Neuronal stem cell (in vitro differentiated cells): ENCODE measurements at regions not wholly inside any gene's neighbourhood (a gene's known extent, or its start where the extent isn't known, plus 50 kb on each side); places are given as distances from the start of the nearest gene placed in this dataset.

Experiments
- DNase-seq: peaks from one replicate; pipeline ENCODE4 v3.0.0-alpha.2; 2013; ENCODE audit warnings: low spot score
- H2AFZ ChIP-seq: one replicate; pipeline ENCODE4 v1.6.1; 2013; ENCODE audit warnings: mild to moderate bottlenecking, low read length, inconsistent platforms
- H2AK5ac ChIP-seq: 2 replicates; pipeline ENCODE4 v1.6.1; 2013; ENCODE audit warnings: low read depth, mild to moderate bottlenecking, inconsistent platforms, low read length, moderate library complexity, mixed read lengths
- H2BK120ac ChIP-seq: 2 replicates; pipeline ENCODE4 v1.6.1; 2013; ENCODE audit warnings: low read depth, mild to moderate bottlenecking, inconsistent platforms, low read length, moderate library complexity, mixed read lengths
- H2BK12ac ChIP-seq: one replicate; pipeline ENCODE4 v1.6.1; 2013; ENCODE audit warnings: low read length, inconsistent platforms
- H2BK15ac ChIP-seq: 2 replicates; pipeline ENCODE4 v1.6.1; 2013; ENCODE audit warnings: mild to moderate bottlenecking, low read length, inconsistent platforms, mixed read lengths
- H2BK5ac ChIP-seq: one replicate; pipeline ENCODE4 v1.6.1; 2013; ENCODE audit warnings: inconsistent platforms, mild to moderate bottlenecking, low read length, moderate library complexity
- H3K14ac ChIP-seq: one replicate; pipeline ENCODE4 v1.6.1; 2013; ENCODE audit warnings: low read length, inconsistent platforms
- H3K18ac ChIP-seq: 2 replicates; pipeline ENCODE4 v1.6.1; 2013; ENCODE audit warnings: low read length, inconsistent platforms
- H3K23ac ChIP-seq: 2 replicates; pipeline ENCODE4 v1.6.1; 2013; ENCODE audit warnings: low read depth, mild to moderate bottlenecking, mixed read lengths, low read length, inconsistent platforms; ENCODE audit not compliant: poor library complexity
- H3K27ac ChIP-seq: replicated peaks from 3 replicates; pipeline ENCODE4 v1.5.1; 2013; ENCODE audit warnings: low read length, inconsistent platforms
- H3K27me3 ChIP-seq, 3 experiments: 2 replicates each; pipeline ENCODE4 v1.6.1; 2013; ENCODE audit warnings: low read length in 3 of 3, mild to moderate bottlenecking in 2 of 3, inconsistent platforms in 1 of 3, low read depth in 1 of 3, mixed read lengths in 1 of 3, moderate library complexity in 1 of 3; ENCODE audit not compliant: control insufficient read depth in 3 of 3, insufficient read depth in 3 of 3
- H3K36me3 ChIP-seq, 2 donors: replicated peaks in 1 of 2; 2 replicates each; pipeline ENCODE4 v1.6.1; 2013; ENCODE audit warnings: low read length in 2 of 2; ENCODE audit not compliant: control insufficient read depth in 2 of 2, insufficient read depth in 2 of 2
- H3K4ac ChIP-seq: 2 replicates; pipeline ENCODE4 v1.6.1; 2013; ENCODE audit warnings: inconsistent platforms, mild to moderate bottlenecking, low read length, moderate library complexity
- H3K4me1 ChIP-seq, 2 donors: 1 replicate in 1 of 2; 2 replicates in 1 of 2; pipeline ENCODE4 v1.6.1; 2013; ENCODE audit warnings: low read length in 2 of 2, low read depth in 1 of 2; ENCODE audit not compliant: control insufficient read depth in 2 of 2, insufficient read depth in 1 of 2
- H3K4me2 ChIP-seq: one replicate; pipeline ENCODE4 v1.6.1; 2013; ENCODE audit warnings: mild to moderate bottlenecking, low read length, inconsistent platforms; ENCODE audit not compliant: insufficient read depth, poor library complexity, severe bottlenecking
- H3K4me3 ChIP-seq, 2 donors: 2 replicates each; pipeline ENCODE4 v1.5.1; 2013; ENCODE audit warnings: low read length in 2 of 2, mild to moderate bottlenecking in 2 of 2, inconsistent platforms in 1 of 2, moderate library complexity in 1 of 2
- H3K79me1 ChIP-seq: one replicate; pipeline ENCODE4 v1.6.1; 2013; ENCODE audit warnings: low read depth, mild to moderate bottlenecking, inconsistent platforms, low read length, moderate library complexity
- H3K9ac ChIP-seq: one replicate; pipeline ENCODE4 v1.6.1; 2013; ENCODE audit warnings: mild to moderate bottlenecking, low read depth, low read length, inconsistent platforms; ENCODE audit not compliant: poor library complexity
- H3K9me3 ChIP-seq, 2 donors: replicated peaks in 1 of 2; 2 replicates each; pipeline versions ENCODE3 to v1.6.1; 2013; ENCODE audit warnings: low read length in 2 of 2, mild to moderate bottlenecking in 2 of 2, inconsistent platforms in 1 of 2, low read depth in 1 of 2, mixed read lengths in 1 of 2, moderate library complexity in 1 of 2; ENCODE audit not compliant: control insufficient read depth in 2 of 2, insufficient read depth in 1 of 2
- H4K8ac ChIP-seq: one replicate; pipeline ENCODE4 v1.6.1; 2013; ENCODE audit warnings: low read depth, mild to moderate bottlenecking, inconsistent platforms, low read length, moderate library complexity
- H4K91ac ChIP-seq: one replicate; pipeline ENCODE4 v1.6.1; 2013; ENCODE audit warnings: low read length, low read depth, mild to moderate bottlenecking, inconsistent platforms; ENCODE audit not compliant: poor library complexity
- WGBS, 2 donors: extraction: QIAGEN DNeasy Blood & Tissue Kit; methylation state at CpG; one replicate each; pipeline ENCODE4 v1.1.7; 2013; ENCODE audit warnings: missing lambda C conversion rate in 2 of 2, mixed read lengths in 1 of 2; ENCODE audit not compliant: insufficient read length in 2 of 2, insufficient replicate concordance in 1 of 2; ENCODE audit errors: extremely low coverage in 2 of 2; 5-methylcytosine and 5-hydroxymethylcytosine counted together

DNA sequence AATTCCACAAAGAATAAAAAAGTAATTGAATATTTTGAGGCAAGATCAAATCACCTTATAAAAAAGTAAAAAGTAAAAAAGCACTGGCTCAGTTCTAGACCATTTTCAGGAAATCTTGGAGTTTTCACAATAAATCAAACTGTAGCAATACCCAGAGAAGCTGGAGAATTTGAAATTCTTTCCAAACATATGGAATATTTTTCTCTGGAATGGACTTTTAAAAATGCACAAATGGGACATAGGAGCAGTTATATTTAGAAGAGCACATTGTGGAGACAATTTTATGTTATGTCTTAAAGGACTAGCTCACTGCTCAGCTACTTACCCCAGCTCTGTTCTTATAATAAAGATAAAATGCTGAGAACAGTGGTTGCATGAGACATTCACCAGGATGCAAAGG, 211.9 kb upstream of the KIT start:
- Histone ChIP-seq H3K79me1 (no peaks in the 10 kb centered on the region), H4K91ac (no peak overlapping the region), H3K4me3 (no peak overlapping the region), H2BK120ac (no peak overlapping the region), H3K23ac (no peak overlapping the region), H3K36me3 (no peaks in the 10 kb centered on the region), H3K4me1 (no peaks in the 10 kb centered on the region), H2BK12ac (no peak overlapping the region), H3K27me3 (peaks cover 0 to 6% (median 0%) of the 10 kb centered on the region in 3 experiments), H3K4me2 (no peak overlapping the region), H3K18ac (no peak overlapping the region), H2BK5ac (no peak overlapping the region), H3K9ac (no peak overlapping the region), H4K8ac (no peak overlapping the region), H3K9me3 (peaks cover 0 to 2% of the 10 kb centered on the region in 2 donors), H2AFZ (no peak overlapping the region), H3K4ac (no peak overlapping the region), H3K27ac (no peak overlapping the region), H3K14ac (no peak overlapping the region), H2AK5ac (no peak overlapping the region), H2BK15ac (no peak overlapping the region)
- DNase-seq: no peak

GRCh38 chr4:54446581-54446980, 211.2 kb upstream of the KIT start:
- H3K9me3 ChIP-seq: peaks cover 0 to 2% of the 10 kb centered on the region in 2 donors
- WGBS, 2 donors: no CpG with 5 or more reads among the region's 1 CpG
- H3K23ac ChIP-seq: no peak overlapping the region
- no peak overlapping the region for H3K14ac ChIP-seq
- no peak overlapping the region for H3K18ac ChIP-seq
- no peak overlapping the region for H2AFZ ChIP-seq
- H3K4me3 ChIP-seq: no peak overlapping the region
- H3K27ac ChIP-seq: no peak overlapping the region
- no peak overlapping the region for H2BK12ac ChIP-seq
- H2BK15ac ChIP-seq: no peak overlapping the region
- no peak for DNase-seq
- peaks cover 0 to 6% (median 0%) of the 10 kb centered on the region in 3 experiments for H3K27me3 ChIP-seq
- H3K79me1 ChIP-seq: no peaks in the 10 kb centered on the region
- H3K4me2 ChIP-seq: no peak overlapping the region
- H2BK5ac ChIP-seq: no peak overlapping the region
- H4K91ac ChIP-seq: no peak overlapping the region
- no peak overlapping the region for H4K8ac ChIP-seq
- H2AK5ac ChIP-seq: no peak overlapping the region
- no peak overlapping the region for H3K4ac ChIP-seq
- no peak overlapping the region for H2BK120ac ChIP-seq
- H3K9ac ChIP-seq: no peak overlapping the region
- no peaks in the 10 kb centered on the region for H3K4me1 ChIP-seq
- no peaks in the 10 kb centered on the region for H3K36me3 ChIP-seq

DNA sequence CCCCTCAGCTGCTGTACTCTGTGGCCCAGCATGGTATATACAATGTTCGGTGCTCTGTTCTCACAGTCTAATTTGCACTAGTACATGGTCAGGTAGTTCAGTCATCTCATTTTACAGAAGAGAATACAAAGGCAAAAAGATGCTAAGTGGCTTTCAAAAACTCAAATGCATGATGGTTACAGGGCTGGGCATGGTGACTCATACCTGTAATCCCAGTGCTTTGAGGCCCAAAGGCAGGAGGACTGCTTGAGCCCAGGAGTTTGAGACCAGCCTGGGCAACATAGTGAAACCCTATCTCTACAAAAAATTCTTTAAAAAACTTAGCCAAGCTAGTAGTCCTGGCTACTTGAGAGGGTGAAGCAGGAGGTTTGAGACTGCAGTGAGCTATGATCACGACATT, 210.5 kb upstream of the KIT start:
- Histone ChIP-seq H3K4me2 (no peak overlapping the region), H2BK15ac (no peak overlapping the region), H4K91ac (no peak overlapping the region), H2AFZ (no peak overlapping the region), H3K4ac (no peak overlapping the region), H3K9ac (no peak overlapping the region), H2BK12ac (no peak overlapping the region), H2BK5ac (no peak overlapping the region), H4K8ac (no peak overlapping the region), H3K79me1 (no peaks in the 10 kb centered on the region), H3K23ac (no peak overlapping the region), H3K18ac (no peak overlapping the region), H3K14ac (no peak overlapping the region), H2BK120ac (no peak overlapping the region), H3K36me3 (no peaks in the 10 kb centered on the region), H3K4me1 (no peaks in the 10 kb centered on the region), H2AK5ac (no peak overlapping the region), H3K27me3 (peaks cover 0 to 3% (median 0%) of the 10 kb centered on the region in 3 experiments), H3K4me3 (no peak overlapping the region), H3K9me3 (peaks cover 0 to 2% of the 10 kb centered on the region in 2 donors), H3K27ac (no peak overlapping the region)
- no peak for DNase-seq
- no CpG with 5 or more reads among the region's 2 CpGs for WGBS, 2 donors

- Histone ChIP-seq H3K9ac (no peak overlapping the region), H2AFZ (no peak overlapping the region), H3K9me3 (peaks cover 0 to 2% of the 10 kb centered on the region in 2 donors), H2BK5ac (no peak overlapping the region), H4K8ac (no peak overlapping the region), H3K14ac (no peak overlapping the region), H3K36me3 (no peaks in the 10 kb centered on the region), H3K27ac (no peak overlapping the region), H2AK5ac (no peak overlapping the region), H3K4me2 (no peak overlapping the region), H2BK120ac (no peak overlapping the region), H3K4ac (no peak overlapping the region), H3K27me3 (no peaks in the 10 kb centered on the region), H4K91ac (no peak overlapping the region), H3K18ac (no peak overlapping the region), H3K79me1 (no peaks in the 10 kb centered on the region), H2BK12ac (no peak overlapping the region), H3K4me3 (no peak overlapping the region), H3K23ac (no peak overlapping the region), H3K4me1 (no peaks in the 10 kb centered on the region), H2BK15ac (no peak overlapping the region)
- no peak for DNase-seq
- WGBS, 2 donors: no CpG with 5 or more reads among the region's 5 CpGs
These were observed 207.8 kb upstream of the KIT start for GRCh38 chr4:54449999-54450398.
